Loucy (cell line): ENCODE measurements at regions not wholly inside any gene's neighbourhood (a gene's known extent, or its start where the extent isn't known, plus 50 kb on each side); places are given as distances from the start of the nearest gene placed in this dataset.

ENCODE experiments used
- CTCF ChIP-seq: fragments of 200-600 bp; sonication (generic); conservative IDR thresholded peaks from 2 replicates; pipeline ENCODE4 v1.5.1; 2014; ENCODE audit warnings: mild to moderate bottlenecking, antibody characterized with exemption, low read length
- EZH2phosphoT487 ChIP-seq: fragments of 200-600 bp; IDR thresholded peaks from 2 replicates; pipeline ENCODE4 v1.6.1; 2018; ENCODE audit warnings: antibody characterized with exemption, mild to moderate bottlenecking, moderate library complexity, borderline replicate concordance

GRCh38 chr3:3553236-3553635 lies 246.0 kb upstream of the LRRN1 start:
- TF ChIP-seq CTCF (no peak), EZH2phosphoT487 (no peak)
